Ishikawa (cell line): ENCODE measurements at regions not wholly inside any gene's neighbourhood (a gene's known extent, or its start where the extent isn't known, plus 50 kb on each side); places are given as distances from the start of the nearest gene placed in this dataset.

ENCODE experiments used
- CEBPB ChIP-seq: IDR thresholded peaks from 2 replicates; pipeline ENCODE4 v1.6.1; 2012
- CREB1 ChIP-seq: IDR thresholded peaks from 2 replicates; pipeline ENCODE4 v1.6.1; 2012; ENCODE audit warnings: low read depth
- EGR1 ChIP-seq: IDR thresholded peaks from 2 replicates; pipeline ENCODE4 v1.6.1; 2012
- EP300 ChIP-seq: IDR thresholded peaks from 2 replicates; pipeline ENCODE4 v1.6.1; 2012; ENCODE audit warnings: borderline replicate concordance
- FOXM1 ChIP-seq: IDR thresholded peaks from 2 replicates; pipeline ENCODE4 v1.6.1; 2012; ENCODE audit warnings: low read depth, borderline replicate concordance
- NFIC ChIP-seq: IDR thresholded peaks from 2 replicates; pipeline ENCODE4 v1.6.1; 2012
- RAD21 ChIP-seq: IDR thresholded peaks from 2 replicates; pipeline ENCODE4 v1.6.1; 2012; ENCODE audit warnings: low read depth
- TAF1 ChIP-seq: IDR thresholded peaks from 2 replicates; pipeline ENCODE4 v1.6.1; 2012; ENCODE audit warnings: low read depth, mild to moderate bottlenecking
- TCF12 ChIP-seq: IDR thresholded peaks from 2 replicates; pipeline ENCODE4 v1.6.1; 2012; ENCODE audit warnings: low read depth
- TEAD4 ChIP-seq: IDR thresholded peaks from 2 replicates; pipeline ENCODE4 v1.6.1; 2012
- YY1 ChIP-seq: IDR thresholded peaks from 2 replicates; pipeline ENCODE4 v1.6.1; 2012; ENCODE audit warnings: low read depth
- ZBTB7A ChIP-seq: IDR thresholded peaks from 2 replicates; pipeline ENCODE4 v1.6.1; 2012; ENCODE audit warnings: low read depth
- TF ChIP-seq, protein P1 (sequence below): IDR thresholded peaks from 2 replicates; pipeline ENCODE4 v1.6.1; 2012
- TF ChIP-seq, protein P2 (sequence below): IDR thresholded peaks from 2 replicates; pipeline ENCODE4 v1.6.1; 2012
- TF ChIP-seq, protein P3 (sequence below): IDR thresholded peaks from 2 replicates; pipeline ENCODE4 v1.6.1; 2012; ENCODE audit warnings: low read depth, mild to moderate bottlenecking

DNA sequence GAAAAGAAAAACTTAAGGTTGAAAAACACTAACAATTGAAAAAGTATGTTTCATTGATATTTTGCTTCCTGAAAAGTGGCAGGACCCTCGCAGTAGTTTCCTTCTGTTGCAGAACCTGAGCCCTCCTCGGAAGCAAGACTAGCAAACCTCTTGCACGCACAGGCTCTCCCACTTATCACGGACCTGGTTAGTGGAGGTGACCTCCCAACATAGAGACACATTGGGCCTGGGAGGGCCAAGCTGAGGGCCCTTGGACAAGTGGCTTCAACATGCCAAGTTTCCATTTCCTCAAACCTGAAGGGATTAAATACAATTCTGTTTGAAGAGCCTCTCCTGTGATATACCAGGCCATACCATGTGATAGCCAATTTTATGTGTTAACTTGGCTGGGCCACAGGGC, 133.4 kb upstream of the AGAP1 start:
- TF ChIP-seq TCF12 (no peak), YY1 (no peak), CREB1 (no peak), EP300 (no peak), EGR1 (no peak), TAF1 (no peak), FOXM1 (no peak), CEBPB (no peak)

DNA sequence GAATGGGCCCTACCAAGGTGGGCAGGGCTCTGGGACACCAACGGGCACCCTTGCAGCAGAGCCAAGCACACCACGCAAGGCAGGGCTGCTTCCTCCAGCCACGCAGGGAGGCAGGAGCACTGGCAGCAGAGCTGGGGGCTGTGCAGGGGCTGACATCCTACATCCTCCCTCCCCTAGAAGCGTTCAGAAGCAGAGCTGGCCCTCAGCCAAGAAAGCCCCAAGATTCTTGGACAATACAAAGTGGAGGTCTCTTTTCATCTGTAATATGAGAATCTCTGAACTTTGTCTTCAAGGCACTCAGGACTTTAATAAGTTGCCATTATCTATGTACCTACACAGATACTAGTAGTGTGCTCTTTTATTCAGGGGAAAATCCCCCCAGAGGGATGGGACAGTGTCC, 128.1 kb upstream of the AGAP1 start:
- TF ChIP-seq, protein P1, sequence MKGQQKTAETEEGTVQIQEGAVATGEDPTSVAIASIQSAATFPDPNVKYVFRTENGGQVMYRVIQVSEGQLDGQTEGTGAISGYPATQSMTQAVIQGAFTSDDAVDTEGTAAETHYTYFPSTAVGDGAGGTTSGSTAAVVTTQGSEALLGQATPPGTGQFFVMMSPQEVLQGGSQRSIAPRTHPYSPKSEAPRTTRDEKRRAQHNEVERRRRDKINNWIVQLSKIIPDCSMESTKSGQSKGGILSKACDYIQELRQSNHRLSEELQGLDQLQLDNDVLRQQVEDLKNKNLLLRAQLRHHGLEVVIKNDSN = no peak
- TF ChIP-seq, protein P2, sequence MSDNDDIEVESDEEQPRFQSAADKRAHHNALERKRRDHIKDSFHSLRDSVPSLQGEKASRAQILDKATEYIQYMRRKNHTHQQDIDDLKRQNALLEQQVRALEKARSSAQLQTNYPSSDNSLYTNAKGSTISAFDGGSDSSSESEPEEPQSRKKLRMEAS = no peak

- TF ChIP-seq TEAD4 (no peak), CEBPB (no peak), RAD21 (no peak)
Measured at GRCh38 chr2:235366390-235366789, 127.5 kb upstream of the AGAP1 start.

DNA sequence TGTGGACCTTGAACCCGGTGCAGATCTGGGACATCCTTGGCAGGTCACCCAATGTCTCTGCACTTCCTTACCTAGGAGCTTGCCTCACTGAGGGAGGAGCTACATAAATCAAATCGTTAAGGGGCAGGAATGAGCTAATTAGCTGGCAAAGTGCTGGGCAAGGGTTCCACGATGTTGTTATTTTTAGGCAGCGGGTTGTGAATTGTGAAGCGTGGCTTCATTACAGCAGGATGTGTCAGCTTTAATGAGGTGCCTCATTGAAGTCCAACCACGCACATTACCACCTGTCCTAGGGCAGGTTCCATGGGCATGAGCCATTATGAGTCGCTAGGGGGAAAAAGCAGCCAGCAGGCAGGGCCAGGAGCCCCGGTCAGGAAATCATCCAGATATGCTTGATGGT, 127.0 kb upstream of the AGAP1 start:
- TF ChIP-seq NFIC (0 out of 2 replicates have a peak, but pooled peaks have one; percentile 20), CREB1 (no peak)

DNA sequence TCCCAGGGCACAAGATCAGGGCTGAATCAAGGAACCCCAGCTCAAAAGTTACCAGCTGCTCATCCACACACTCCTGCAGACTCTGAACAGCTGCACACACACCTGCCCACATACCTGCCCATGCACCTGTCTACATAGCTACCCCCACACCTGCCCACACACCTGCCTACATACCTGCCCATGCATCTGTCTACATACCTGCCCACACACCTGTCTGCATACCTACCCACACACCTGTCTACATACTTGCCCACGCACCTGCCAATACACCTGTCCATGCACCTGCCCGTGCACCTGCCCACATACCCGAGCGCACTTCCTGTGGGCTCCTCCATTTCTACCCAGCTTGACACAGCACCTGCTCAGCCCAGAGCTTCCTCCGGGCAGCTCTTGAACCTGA, 122.8 kb upstream of the AGAP1 start:
- TF ChIP-seq FOXM1 (no peak), ZBTB7A (no peak), YY1 (no peak)
- TF ChIP-seq, protein P2 = no peak

DNA sequence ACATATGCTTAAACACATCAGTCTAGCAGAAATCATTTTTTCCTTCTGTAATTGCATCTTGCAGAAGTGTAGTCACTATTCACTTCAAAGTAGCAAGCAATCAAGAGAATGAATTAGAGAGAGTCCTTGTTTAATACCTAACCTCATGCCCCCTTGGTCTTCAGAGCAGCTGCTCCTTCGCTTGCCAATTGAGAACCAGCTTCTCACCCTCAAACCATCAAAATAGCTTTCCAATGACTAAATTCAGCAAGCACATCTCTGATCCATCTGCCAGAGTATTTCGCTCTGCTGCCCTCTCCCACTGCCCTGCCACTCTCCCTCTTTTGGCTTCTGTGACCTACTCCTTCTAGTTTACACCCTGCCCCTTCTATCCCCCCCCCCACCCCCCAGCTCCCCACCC, 120.7 kb upstream of the AGAP1 start:
- no peak for TF ChIP-seq TEAD4
- TF ChIP-seq, protein P1 = no peak
- no peak for TF ChIP-seq ZBTB7A
- TF ChIP-seq CREB1 = no peak
- TF ChIP-seq EGR1 = no peak
- no peak for TF ChIP-seq TAF1
- TF ChIP-seq EP300 = no peak
- TF ChIP-seq, protein P3, sequence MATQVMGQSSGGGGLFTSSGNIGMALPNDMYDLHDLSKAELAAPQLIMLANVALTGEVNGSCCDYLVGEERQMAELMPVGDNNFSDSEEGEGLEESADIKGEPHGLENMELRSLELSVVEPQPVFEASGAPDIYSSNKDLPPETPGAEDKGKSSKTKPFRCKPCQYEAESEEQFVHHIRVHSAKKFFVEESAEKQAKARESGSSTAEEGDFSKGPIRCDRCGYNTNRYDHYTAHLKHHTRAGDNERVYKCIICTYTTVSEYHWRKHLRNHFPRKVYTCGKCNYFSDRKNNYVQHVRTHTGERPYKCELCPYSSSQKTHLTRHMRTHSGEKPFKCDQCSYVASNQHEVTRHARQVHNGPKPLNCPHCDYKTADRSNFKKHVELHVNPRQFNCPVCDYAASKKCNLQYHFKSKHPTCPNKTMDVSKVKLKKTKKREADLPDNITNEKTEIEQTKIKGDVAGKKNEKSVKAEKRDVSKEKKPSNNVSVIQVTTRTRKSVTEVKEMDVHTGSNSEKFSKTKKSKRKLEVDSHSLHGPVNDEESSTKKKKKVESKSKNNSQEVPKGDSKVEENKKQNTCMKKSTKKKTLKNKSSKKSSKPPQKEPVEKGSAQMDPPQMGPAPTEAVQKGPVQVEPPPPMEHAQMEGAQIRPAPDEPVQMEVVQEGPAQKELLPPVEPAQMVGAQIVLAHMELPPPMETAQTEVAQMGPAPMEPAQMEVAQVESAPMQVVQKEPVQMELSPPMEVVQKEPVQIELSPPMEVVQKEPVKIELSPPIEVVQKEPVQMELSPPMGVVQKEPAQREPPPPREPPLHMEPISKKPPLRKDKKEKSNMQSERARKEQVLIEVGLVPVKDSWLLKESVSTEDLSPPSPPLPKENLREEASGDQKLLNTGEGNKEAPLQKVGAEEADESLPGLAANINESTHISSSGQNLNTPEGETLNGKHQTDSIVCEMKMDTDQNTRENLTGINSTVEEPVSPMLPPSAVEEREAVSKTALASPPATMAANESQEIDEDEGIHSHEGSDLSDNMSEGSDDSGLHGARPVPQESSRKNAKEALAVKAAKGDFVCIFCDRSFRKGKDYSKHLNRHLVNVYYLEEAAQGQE = no peak
- no peak for TF ChIP-seq CEBPB
- TF ChIP-seq, protein P2 = no peak
- TF ChIP-seq TCF12 = no peak
- no peak for TF ChIP-seq NFIC
- TF ChIP-seq FOXM1 = no peak

DNA sequence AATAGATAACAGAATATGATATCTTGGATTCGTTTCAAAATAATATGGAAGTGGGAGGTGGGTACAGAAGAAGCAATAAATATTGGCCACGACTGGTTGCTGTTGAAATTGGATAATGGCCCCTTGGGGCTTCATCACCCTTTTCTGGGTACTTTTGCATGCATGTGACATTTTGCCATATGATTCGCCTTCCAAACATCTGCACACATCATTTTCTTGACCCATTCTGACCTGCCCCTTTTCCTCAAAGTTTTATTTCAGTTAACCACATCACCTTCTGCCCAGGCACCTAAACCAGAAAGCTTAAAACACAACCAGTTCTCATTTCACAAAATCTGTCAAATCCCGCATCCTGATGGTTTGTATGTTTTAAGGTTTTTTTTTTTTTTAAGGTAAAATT, 116.7 kb upstream of the AGAP1 start:
- TF ChIP-seq EGR1 = no peak
- TF ChIP-seq, protein P3 = no peak
- TF ChIP-seq TEAD4 = no peak
- TF ChIP-seq, protein P2 = no peak
- no peak for TF ChIP-seq RAD21
- TF ChIP-seq ZBTB7A = no peak
- TF ChIP-seq FOXM1 = no peak
- no peak for TF ChIP-seq CREB1
- no peak for TF ChIP-seq TCF12
- no peak for TF ChIP-seq NFIC
- no peak for TF ChIP-seq EP300
- TF ChIP-seq, protein P1 = no peak
- TF ChIP-seq YY1 = no peak
- no peak for TF ChIP-seq TAF1
